ENCODE measurements at regions not wholly inside any gene's neighbourhood (a gene's known extent, or its start where the extent isn't known, plus 50 kb on each side); places are given as distances from the start of the nearest gene placed in this dataset.

DNA sequence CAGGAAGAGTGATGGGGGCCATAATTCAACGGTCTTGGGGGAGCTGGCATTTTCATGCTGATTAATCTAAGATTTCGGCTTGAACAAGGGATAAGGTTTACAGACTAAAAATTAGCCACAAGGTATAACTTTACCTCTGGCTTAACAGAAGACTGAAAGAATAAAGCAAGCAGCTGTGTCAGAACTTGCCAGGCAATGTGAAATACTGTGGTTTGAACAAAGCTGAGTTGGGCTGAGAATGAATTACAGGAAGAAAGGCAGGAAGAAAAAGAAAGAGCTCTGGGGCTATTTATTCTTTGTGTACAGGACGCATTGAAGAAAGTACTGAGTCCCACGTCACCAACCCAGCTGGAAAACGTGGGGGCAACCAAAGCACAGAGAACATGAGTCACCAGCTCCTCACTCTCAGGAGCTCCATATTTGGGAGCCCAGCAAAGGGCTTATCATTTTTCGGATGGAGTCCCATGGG, 121.5 kb upstream of the NEDD9 start:
- Histone ChIP-seq H4K20me1 (ENCODE audit: insufficient read depth, low read length) (no peaks in the 10 kb centered on the region), H3K27me3 (ENCODE audit: control insufficient read depth in 2 of 2, insufficient read depth in 2 of 2, low read length in 2 of 2) (no peaks in the 10 kb centered on the region), H3K79me2 (ENCODE audit: insufficient read depth, low read length) (peaks cover 69% of the 10 kb centered on the region), H3K9me3 (replicated peaks in 1 of 2; ENCODE audit: control insufficient read depth in 1 of 2, insufficient read depth in 1 of 2, low read length in 2 of 2) (no peaks in the 10 kb centered on the region), H3K36me3 (replicated peaks in 1 of 2; ENCODE audit: control insufficient read depth in 1 of 2, insufficient read depth in 2 of 2, low read length in 2 of 2) (peaks cover 2 to 21% of the 10 kb centered on the region in 2 donors), H3K4me3 (replicated peaks in 1 of 3; ENCODE audit: low read depth in 2 of 3, low read length in 3 of 3) (no peak overlapping the region), H3K9ac (ENCODE audit: insufficient read depth, low read length, poor library complexity, severe bottlenecking) (no peak overlapping the region), H2AFZ (ENCODE audit: insufficient read depth, low read depth, low read length, poor library complexity, severe bottlenecking) (no peak overlapping the region), H3K27ac (ENCODE audit: low read depth in 1 of 2, low read length in 2 of 2) (peak overlapping the region; percentile 4 to 11), H3K4me2 (replicated peaks; ENCODE audit: extremely low read depth, low read length, poor library complexity, severe bottlenecking) (no peak overlapping the region), H3K4me1 (ENCODE audit: control insufficient read depth in 1 of 2, insufficient read depth in 2 of 2, low read length in 2 of 2) (peaks cover 70 to 93% of the 10 kb centered on the region in 2 donors)
- TF ChIP-seq, protein P1, sequence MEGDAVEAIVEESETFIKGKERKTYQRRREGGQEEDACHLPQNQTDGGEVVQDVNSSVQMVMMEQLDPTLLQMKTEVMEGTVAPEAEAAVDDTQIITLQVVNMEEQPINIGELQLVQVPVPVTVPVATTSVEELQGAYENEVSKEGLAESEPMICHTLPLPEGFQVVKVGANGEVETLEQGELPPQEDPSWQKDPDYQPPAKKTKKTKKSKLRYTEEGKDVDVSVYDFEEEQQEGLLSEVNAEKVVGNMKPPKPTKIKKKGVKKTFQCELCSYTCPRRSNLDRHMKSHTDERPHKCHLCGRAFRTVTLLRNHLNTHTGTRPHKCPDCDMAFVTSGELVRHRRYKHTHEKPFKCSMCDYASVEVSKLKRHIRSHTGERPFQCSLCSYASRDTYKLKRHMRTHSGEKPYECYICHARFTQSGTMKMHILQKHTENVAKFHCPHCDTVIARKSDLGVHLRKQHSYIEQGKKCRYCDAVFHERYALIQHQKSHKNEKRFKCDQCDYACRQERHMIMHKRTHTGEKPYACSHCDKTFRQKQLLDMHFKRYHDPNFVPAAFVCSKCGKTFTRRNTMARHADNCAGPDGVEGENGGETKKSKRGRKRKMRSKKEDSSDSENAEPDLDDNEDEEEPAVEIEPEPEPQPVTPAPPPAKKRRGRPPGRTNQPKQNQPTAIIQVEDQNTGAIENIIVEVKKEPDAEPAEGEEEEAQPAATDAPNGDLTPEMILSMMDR (IDR thresholded peaks at IDR 0.05), result no peak
- peak; percentile 38 to 79 (median 62) for DNase-seq
- Mint-ChIP-seq H3K4me3 (no peak overlapping the region), H3K36me3 (peaks cover 76 to 79% of the 10 kb centered on the region in 2 donors), H3K9me3 (peaks cover 0 to 3% (median 0%) of the 10 kb centered on the region in 7 donors), H3K27ac (peak overlapping the region; percentile 71 to 92 (median 88)), H3K4me1 (peaks cover 89% of the 10 kb centered on the region), H3K27me3 (ENCODE audit: low read depth in 3 of 3) (peaks cover 0 to 1% (median 0%) of the 10 kb centered on the region in 3 donors)
- intact Hi-C loops (cut with micrococcal nuclease), result loop anchor here in 1 of 2 donors (5.0 kb wide), 1 partner anchor 58 kb away; no protein-coding TSS in a partner anchor
- 26% methylated on average over 4 of the region's 6 CpGs for WGBS (ENCODE audit: insufficient coverage)

DNA sequence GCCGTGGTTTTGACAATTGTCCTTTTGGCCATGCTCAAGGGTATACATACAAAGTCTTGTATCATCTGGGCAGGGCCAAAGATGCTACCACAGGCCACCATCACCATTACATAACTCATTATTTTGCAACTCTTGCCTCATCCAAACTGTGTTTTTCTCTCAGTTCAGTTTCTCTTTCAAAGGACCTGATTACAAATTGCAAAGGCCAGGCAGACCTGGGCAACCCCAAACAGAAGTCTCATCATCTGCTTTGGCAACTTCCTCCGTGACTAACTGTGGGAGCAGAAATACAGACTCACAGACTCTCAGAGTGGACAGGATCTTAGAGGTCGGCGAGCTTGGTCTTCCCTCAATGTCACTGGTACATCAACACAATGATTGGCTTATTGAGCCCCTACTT, 117.8 kb upstream of the NEDD9 start:
- no peaks in the 10 kb centered on the region for H3K9me3 ChIP-seq (replicated peaks in 1 of 2; ENCODE audit: control insufficient read depth in 1 of 2, insufficient read depth in 1 of 2, low read length in 2 of 2)
- 3% methylated on average over 4 of the region's 4 CpGs for WGBS (ENCODE audit: insufficient coverage)
- H3K79me2 ChIP-seq (ENCODE audit: insufficient read depth, low read length), result peaks cover 72% of the 10 kb centered on the region
- peak overlapping the region; percentile 97 to 98 for H3K27ac ChIP-seq (ENCODE audit: low read depth in 1 of 2, low read length in 2 of 2)
- no peaks in the 10 kb centered on the region for H3K27me3 ChIP-seq (ENCODE audit: control insufficient read depth in 2 of 2, insufficient read depth in 2 of 2, low read length in 2 of 2)
- no peak overlapping the region for H2AFZ ChIP-seq (ENCODE audit: insufficient read depth, low read depth, low read length, poor library complexity, severe bottlenecking)
- H3K4me3 ChIP-seq (replicated peaks in 1 of 3; ENCODE audit: low read depth in 2 of 3, low read length in 3 of 3), result peak overlapping the region in 1 of 3 experiments; percentile 24
- peak overlapping the region; percentile 60 for H3K9ac ChIP-seq (ENCODE audit: insufficient read depth, low read length, poor library complexity, severe bottlenecking)
- H4K20me1 ChIP-seq (ENCODE audit: insufficient read depth, low read length), result no peaks in the 10 kb centered on the region
- intact Hi-C loops (cut with micrococcal nuclease), result loop anchor here in 1 of 2 donors (1.0 to 5.0 kb wide), 2 partner anchors 27 to 62 kb away; no protein-coding TSS in a partner anchor
- peaks cover 4 to 15% of the 10 kb centered on the region in 2 donors for H3K36me3 ChIP-seq (replicated peaks in 1 of 2; ENCODE audit: control insufficient read depth in 1 of 2, insufficient read depth in 2 of 2, low read length in 2 of 2)
- TF ChIP-seq, protein P1 (IDR thresholded peaks at IDR 0.05), result no peak
- peaks cover 88% of the 10 kb centered on the region for H3K4me1 Mint-ChIP-seq
- peak overlapping the region; percentile 98 to 100 (median 100) for H3K27ac Mint-ChIP-seq
- peak overlapping the region; percentile 31 for H3K4me2 ChIP-seq (replicated peaks; ENCODE audit: extremely low read depth, low read length, poor library complexity, severe bottlenecking)
- peak overlapping the region; percentile 4 to 83 for H3K4me3 Mint-ChIP-seq
- H3K9me3 Mint-ChIP-seq, result peaks cover 0 to 2% (median 0%) of the 10 kb centered on the region in 7 donors
- peaks cover 68 to 82% of the 10 kb centered on the region in 2 donors for H3K36me3 Mint-ChIP-seq
- peak; percentile 98 to 100 (median 99) for DNase-seq
- H3K27me3 Mint-ChIP-seq (ENCODE audit: low read depth in 3 of 3), result peaks cover 0 to 1% (median 1%) of the 10 kb centered on the region in 3 donors
- H3K4me1 ChIP-seq (ENCODE audit: control insufficient read depth in 1 of 2, insufficient read depth in 2 of 2, low read length in 2 of 2), result peaks cover 49 to 69% of the 10 kb centered on the region in 2 donors
